Left colon (tissue), 2 donors: ENCODE measurements at regions not wholly inside any gene's neighbourhood (a gene's known extent, or its start where the extent isn't known, plus 50 kb on each side); places are given as distances from the start of the nearest gene placed in this dataset.
"Not testable (repeated sequence)": the region's sequence is repeated elsewhere in the genome, so short reads cannot be mapped to it uniquely, and the experiment has no call there.

Experiments
- ATAC-seq: fragments of 200-7000 bp; cut with Tn5 transposase; one replicate; pipeline ENCODE4 v1.9.1; 2020; ENCODE audit warnings: mild to moderate bottlenecking, moderate library complexity
- DNase-seq, 2 donors: peaks; one replicate each; pipeline ENCODE4 v3.0.0-alpha.2; 2020
- intact Hi-C, 2 donors: fragments of 100-400 bp; cut with DNase I in 1 of 2; cut with micrococcal nuclease in 1 of 2; formaldehyde crosslinking; loops; one replicate each; pipeline versions ENCODE4 v1.11.2 to v1.14.0; 2022; cut with DNase I, micrococcal nuclease
- donor health status: DM: no; HTN: no; CAD: no.
- donor health status: DM: yes; HTN: yes; CAD: no.

- ATAC-seq (no peak), DNase-seq (no peak)
- intact Hi-C loops: no loop called here
These were observed 314.2 kb downstream of the PID1 start for GRCh38 chr2:228956701-228957474.

GRCh38 chr2:228949831-228950230 lies 321.3 kb downstream of the PID1 start:
- ATAC-seq: no peak
- intact Hi-C loops: no loop called here
- no peak for DNase-seq

GRCh38 chr2:228945710-228946109 lies 325.4 kb downstream of the PID1 start:
- DNase-seq: no peak
- intact Hi-C loops: no loop called here
- ATAC-seq: no peak

- ATAC-seq (no peak), DNase-seq (no peak)
- intact Hi-C loops: no loop called here
These were observed 328.2 kb downstream of the PID1 start for GRCh38 chr2:228942856-228943255.

- DNase-seq (no peak), ATAC-seq (no peak)
- intact Hi-C loops: no loop called here
These were observed 332.5 kb downstream of the PID1 start for GRCh38 chr2:228938629-228939028.

GRCh38 chr2:228927028-228928010 lies 343.8 kb downstream of the PID1 start:
- ATAC-seq (no peak), DNase-seq (no peak)
- intact Hi-C loops: no loop called here

GRCh38 chr2:228919808-228920207 lies 351.3 kb downstream of the PID1 start:
- intact Hi-C loops: no loop called here
- DNase-seq (no peak), ATAC-seq (no peak)

GRCh38 chr2:228917220-228917619 lies 353.9 kb downstream of the PID1 start:
- ATAC-seq (no peak), DNase-seq (no peak)
- intact Hi-C loops: no loop called here

- intact Hi-C loops: no loop called here
- DNase-seq (no peak), ATAC-seq (no peak)
These were observed 354.5 kb downstream of the PID1 start for GRCh38 chr2:228916416-228917090.

GRCh38 chr2:228913176-228913575 lies 357.9 kb downstream of the PID1 start:
- intact Hi-C loops: no loop called here
- ATAC-seq (no peak), DNase-seq (no peak)

GRCh38 chr2:228910872-228911271 lies 360.2 kb downstream of the PID1 start:
- ATAC-seq, DNase-seq, intact Hi-C loops: not testable (repeated sequence)

- intact Hi-C loops: no loop called here
- DNase-seq: no peak
- no peak for ATAC-seq
These were observed 368.9 kb downstream of the PID1 start for GRCh38 chr2:228902176-228902575.

- ATAC-seq: no peak
- intact Hi-C loops: no loop called here
- DNase-seq: no peak
These were observed 369.6 kb downstream of the PID1 start for GRCh38 chr2:228901531-228901930.

- DNase-seq: no peak
- intact Hi-C loops: no loop called here
- ATAC-seq: no peak
These were observed 392.9 kb downstream of the PID1 start for GRCh38 chr2:228878138-228878537.

- no peak for DNase-seq
These were observed 394.8 kb downstream of the PID1 start for GRCh38 chr2:228876276-228876675.

GRCh38 chr2:228875152-228875900 lies 395.8 kb downstream of the PID1 start:
- no peak for ATAC-seq
- intact Hi-C loops: no loop called here
- no peak for DNase-seq

More at GRCh38 chr2:228876276-228876675, 394.8 kb downstream of the PID1 start:
- no peak for ATAC-seq
- intact Hi-C loops: no loop called here

- DNase-seq (no peak), ATAC-seq (no peak)
- intact Hi-C loops: no loop called here
These were observed 400.1 kb downstream of the PID1 start for GRCh38 chr2:228871012-228871411.

GRCh38 chr2:228869636-228870264 lies 401.3 kb downstream of the PID1 start:
- ATAC-seq: no peak
- intact Hi-C loops: no loop called here
- no peak for DNase-seq
